Right atrium auricular region (tissue), 2 donors: ENCODE measurements at regions not wholly inside any gene's neighbourhood (a gene's known extent, or its start where the extent isn't known, plus 50 kb on each side); places are given as distances from the start of the nearest gene placed in this dataset.
"Not testable (repeated sequence)": the region's sequence is repeated elsewhere in the genome, so short reads cannot be mapped to it uniquely, and the experiment has no call there.

Experiments used
- DNase-seq: peaks from one replicate; pipeline ENCODE4 v3.0.0-alpha.2; 2019; ENCODE audit warnings: low spot score
- H3K27ac ChIP-seq, 2 donors: fragments of 200-600 bp; sonication (generic); 1 replicate in 1 of 2; 2 replicates in 1 of 2; pipeline ENCODE4 v1.5.1; 2016 to 2019
- H3K27me3 ChIP-seq, 2 donors: fragments of 200-600 bp; sonication (generic); one replicate each; pipeline versions ENCODE4 v1.5.1 to v1.6.0; 2017 to 2019
- H3K36me3 ChIP-seq: fragments of 200-600 bp; sonication (generic); one replicate; pipeline ENCODE4 v1.5.1; 2016
- H3K4me1 ChIP-seq, 2 donors: fragments of 200-600 bp; sonication (generic); one replicate each; pipeline versions ENCODE4 v1.5.1 to v1.6.0; 2017 to 2019
- H3K4me3 ChIP-seq, 2 donors: fragments of 200-600 bp; sonication (generic); 1 replicate in 1 of 2; 2 replicates in 1 of 2; pipeline ENCODE4 v1.5.1; 2017 to 2019; ENCODE audit warnings: mild to moderate bottlenecking in 1 of 2, moderate library complexity in 1 of 2
- H3K9me3 ChIP-seq, 2 donors: fragments of 200-600 bp; sonication (generic); one replicate each; pipeline ENCODE4 v1.5.1; 2019

DNA sequence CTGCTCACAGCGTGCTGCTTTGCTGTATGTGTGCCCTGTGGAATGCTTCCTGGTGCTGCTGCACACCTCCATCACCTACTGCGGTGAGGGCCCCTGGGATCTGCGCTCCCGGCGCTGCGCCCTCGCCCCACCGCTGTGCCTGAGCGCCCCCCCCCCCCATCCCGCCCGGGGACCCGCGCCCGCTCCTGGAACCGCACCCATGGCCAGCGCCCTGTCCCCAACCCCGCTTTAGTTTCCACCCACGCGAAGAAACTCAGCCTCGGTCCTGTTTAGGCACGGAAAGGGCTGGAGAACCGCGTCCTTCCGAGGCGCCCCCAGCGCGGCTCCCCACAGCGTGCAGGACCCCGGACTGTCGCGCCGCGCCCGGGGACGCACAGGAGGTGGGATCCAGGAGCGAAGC is 265.5 kb downstream of the POTEB3 start:
- not testable (repeated sequence) for H3K27me3 ChIP-seq, DNase-seq, H3K9me3 ChIP-seq

GRCh38 chr15:21151203-21151966 is 285.3 kb upstream of the POTEB2 start:
- H3K4me1 ChIP-seq, H3K27me3 ChIP-seq, DNase-seq, H3K9me3 ChIP-seq, H3K36me3 ChIP-seq, H3K4me3 ChIP-seq, H3K27ac ChIP-seq: not testable (repeated sequence)

More for the DNA sequence above, 265.5 kb downstream of the POTEB3 start:
- not testable (repeated sequence) for H3K27ac ChIP-seq, H3K4me3 ChIP-seq, H3K36me3 ChIP-seq, H3K4me1 ChIP-seq

DNA sequence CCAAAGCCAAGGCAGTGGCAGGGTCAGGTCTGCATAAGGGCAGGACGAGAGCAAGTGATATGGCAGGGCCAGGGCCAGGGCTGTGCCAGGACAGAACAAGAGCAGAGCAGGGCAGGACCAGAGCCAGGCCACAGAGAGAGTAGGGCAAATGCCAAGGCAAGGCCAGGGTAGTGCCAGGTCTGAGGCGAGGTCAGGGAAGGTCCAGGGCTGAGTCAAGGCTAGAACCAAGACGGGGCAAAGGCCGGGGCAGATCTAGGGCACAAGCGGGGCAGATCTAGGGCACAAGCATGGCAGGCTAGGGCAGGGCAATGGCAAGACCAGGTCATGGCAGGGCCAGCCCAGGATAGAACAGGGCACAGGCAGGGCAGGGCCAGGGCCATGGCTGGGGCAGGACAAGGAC is 282.0 kb upstream of the POTEB2 start:
- H3K4me3 ChIP-seq, DNase-seq, H3K9me3 ChIP-seq, H3K36me3 ChIP-seq, H3K4me1 ChIP-seq, H3K27ac ChIP-seq, H3K27me3 ChIP-seq: not testable (repeated sequence)

DNA sequence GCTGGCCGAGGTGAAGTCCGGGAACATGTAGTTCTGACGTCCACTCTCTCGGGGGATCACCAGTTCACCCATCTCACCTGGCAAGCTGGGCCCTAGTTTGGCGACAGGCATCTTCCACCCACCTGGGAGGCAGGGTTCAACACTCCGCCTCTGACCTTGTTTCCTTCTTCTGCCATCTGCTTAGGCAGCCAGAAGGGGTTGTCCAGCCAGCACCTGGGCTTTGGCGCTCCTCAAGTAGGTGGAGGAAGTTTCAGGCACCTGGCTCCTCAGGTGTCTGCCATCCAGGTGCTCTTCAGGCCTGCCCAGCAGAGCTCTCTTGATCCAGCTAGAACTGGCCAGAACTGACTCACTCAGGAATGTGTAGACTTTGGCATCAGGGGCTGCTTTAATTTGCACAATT is 267.8 kb upstream of the POTEB2 start:
- not testable (repeated sequence) for H3K4me3 ChIP-seq, H3K36me3 ChIP-seq, H3K27ac ChIP-seq, DNase-seq, H3K4me1 ChIP-seq, H3K27me3 ChIP-seq, H3K9me3 ChIP-seq

- not testable (repeated sequence) for H3K27me3 ChIP-seq, H3K36me3 ChIP-seq, DNase-seq, H3K9me3 ChIP-seq, H3K27ac ChIP-seq, H3K4me1 ChIP-seq, H3K4me3 ChIP-seq
Observed at GRCh38 chr15:21112271-21113053, 246.3 kb upstream of the POTEB2 start.

GRCh38 chr15:21111861-21112260 is 245.7 kb upstream of the POTEB2 start:
- not testable (repeated sequence) for H3K9me3 ChIP-seq, H3K4me3 ChIP-seq, H3K27ac ChIP-seq, H3K4me1 ChIP-seq, H3K27me3 ChIP-seq, H3K36me3 ChIP-seq
- DNase-seq, result peak; percentile 57

DNA sequence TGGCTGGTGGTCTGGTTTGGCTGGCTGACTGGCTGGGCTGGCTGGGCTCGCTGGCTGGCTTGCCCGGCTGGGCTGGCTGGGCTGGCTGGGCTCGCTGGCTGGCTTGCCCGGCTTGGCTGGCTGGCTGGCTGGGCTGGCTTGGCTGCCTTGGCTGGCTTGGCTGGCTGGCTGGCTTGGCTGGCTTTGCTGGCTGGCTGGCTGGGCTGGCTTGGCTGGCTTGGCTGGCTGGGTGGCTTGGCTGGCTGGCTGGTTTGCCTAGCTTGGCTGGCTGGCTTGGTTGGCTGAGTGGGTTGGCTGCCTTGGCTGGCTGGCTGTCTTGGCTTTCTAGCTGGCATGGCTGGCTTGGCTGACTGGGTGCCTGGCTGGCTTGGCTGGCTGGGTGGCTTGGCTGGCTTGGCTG is 245.1 kb upstream of the POTEB2 start:
- H3K27me3 ChIP-seq, H3K36me3 ChIP-seq, H3K4me3 ChIP-seq, H3K4me1 ChIP-seq, H3K9me3 ChIP-seq, DNase-seq, H3K27ac ChIP-seq: not testable (repeated sequence)

DNA sequence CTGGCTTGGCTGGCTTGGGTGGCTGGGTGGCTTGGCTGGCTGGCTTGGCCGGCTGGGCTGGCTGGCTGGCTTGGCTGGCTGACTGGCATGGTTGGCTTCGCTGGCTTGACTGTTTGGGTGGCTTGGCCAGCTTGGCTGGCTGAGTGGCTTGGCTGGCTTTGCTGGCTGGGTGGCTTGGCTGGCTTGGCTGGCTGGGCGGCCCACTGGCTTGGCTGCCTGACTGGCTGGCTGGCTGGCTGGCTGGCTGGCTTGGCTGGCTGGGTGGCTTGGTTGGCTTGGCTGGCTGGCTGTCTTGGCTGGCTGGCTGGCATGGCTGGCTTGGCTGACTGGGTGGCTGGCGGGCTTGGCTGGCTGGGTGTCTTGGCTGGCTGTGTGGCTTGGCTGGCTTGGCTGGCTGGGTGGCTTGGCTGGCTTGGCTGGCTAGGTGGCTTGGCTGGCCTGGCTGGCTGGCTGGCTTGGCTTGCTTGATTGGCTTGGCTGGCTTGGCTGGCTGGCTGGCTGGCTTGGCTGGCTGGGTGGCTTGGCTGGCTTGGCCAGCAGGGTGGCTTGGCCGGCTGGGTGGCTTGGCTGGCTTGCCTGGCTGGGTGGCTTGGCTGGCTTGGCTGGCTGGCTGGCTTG is 244.2 kb upstream of the POTEB2 start:
- not testable (repeated sequence) for H3K9me3 ChIP-seq, H3K4me3 ChIP-seq, H3K36me3 ChIP-seq, H3K27me3 ChIP-seq, H3K27ac ChIP-seq, H3K4me1 ChIP-seq
- DNase-seq, result peak; percentile 70

DNA sequence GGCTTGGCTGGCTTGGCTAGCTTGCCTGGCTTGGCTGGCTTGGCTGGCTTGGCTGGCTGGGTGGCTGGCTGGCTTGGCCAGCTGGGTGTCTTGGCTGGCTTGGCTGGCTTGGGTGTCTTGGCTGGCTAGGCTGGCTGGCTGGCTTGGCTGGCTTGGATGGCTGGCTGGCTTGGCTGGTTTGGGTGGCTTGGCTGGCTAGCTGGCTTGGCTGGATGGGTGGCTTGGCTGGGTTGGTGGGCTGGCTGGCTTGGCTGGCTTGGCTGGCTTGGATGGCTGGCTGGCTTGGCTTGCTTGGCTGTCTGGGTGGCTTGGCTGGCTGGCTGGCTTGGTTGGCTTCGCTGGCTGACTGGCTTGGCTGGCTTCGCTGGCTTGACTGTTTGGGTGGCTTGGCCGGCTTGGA is 242.3 kb upstream of the POTEB2 start:
- H3K4me3 ChIP-seq, DNase-seq, H3K36me3 ChIP-seq, H3K9me3 ChIP-seq, H3K27me3 ChIP-seq, H3K27ac ChIP-seq, H3K4me1 ChIP-seq: not testable (repeated sequence)

GRCh38 chr15:21107399-21108381 is 241.6 kb upstream of the POTEB2 start:
- not testable (repeated sequence) for H3K36me3 ChIP-seq, H3K27ac ChIP-seq, H3K9me3 ChIP-seq, DNase-seq, H3K4me1 ChIP-seq, H3K27me3 ChIP-seq, H3K4me3 ChIP-seq

DNA sequence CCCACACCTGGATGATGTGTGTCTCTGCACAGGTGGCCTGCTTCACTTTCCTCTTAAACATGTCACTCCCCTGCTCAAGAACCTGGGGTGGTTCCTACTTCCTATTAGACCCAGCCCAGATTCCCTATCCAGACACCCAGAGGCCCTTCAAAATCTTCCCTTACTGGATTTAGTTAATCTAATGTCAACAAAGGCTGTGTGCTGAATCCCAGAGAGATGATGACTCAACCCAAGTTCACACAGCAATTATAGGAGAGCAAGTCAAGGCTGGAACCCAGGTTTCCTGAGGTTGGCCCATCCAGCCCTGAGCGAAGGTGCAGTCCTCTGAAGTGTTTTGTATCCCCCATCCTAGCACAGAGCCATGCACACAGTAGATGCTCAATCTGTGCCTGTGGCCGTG is 230.5 kb upstream of the POTEB2 start:
- H3K4me1 ChIP-seq, H3K27ac ChIP-seq, H3K27me3 ChIP-seq, H3K4me3 ChIP-seq, DNase-seq, H3K36me3 ChIP-seq, H3K9me3 ChIP-seq: not testable (repeated sequence)

GRCh38 chr15:21079544-21079943 is 213.4 kb upstream of the POTEB2 start:
- not testable (repeated sequence) for DNase-seq

GRCh38 chr15:21068917-21069316 is 202.8 kb upstream of the POTEB2 start:
- not testable (repeated sequence) for DNase-seq, H3K36me3 ChIP-seq, H3K4me1 ChIP-seq, H3K27me3 ChIP-seq, H3K27ac ChIP-seq, H3K9me3 ChIP-seq, H3K4me3 ChIP-seq

More at GRCh38 chr15:21079544-21079943, 213.4 kb upstream of the POTEB2 start:
- H3K4me1 ChIP-seq, H3K36me3 ChIP-seq, H3K4me3 ChIP-seq, H3K27ac ChIP-seq, H3K9me3 ChIP-seq, H3K27me3 ChIP-seq: not testable (repeated sequence)

DNA sequence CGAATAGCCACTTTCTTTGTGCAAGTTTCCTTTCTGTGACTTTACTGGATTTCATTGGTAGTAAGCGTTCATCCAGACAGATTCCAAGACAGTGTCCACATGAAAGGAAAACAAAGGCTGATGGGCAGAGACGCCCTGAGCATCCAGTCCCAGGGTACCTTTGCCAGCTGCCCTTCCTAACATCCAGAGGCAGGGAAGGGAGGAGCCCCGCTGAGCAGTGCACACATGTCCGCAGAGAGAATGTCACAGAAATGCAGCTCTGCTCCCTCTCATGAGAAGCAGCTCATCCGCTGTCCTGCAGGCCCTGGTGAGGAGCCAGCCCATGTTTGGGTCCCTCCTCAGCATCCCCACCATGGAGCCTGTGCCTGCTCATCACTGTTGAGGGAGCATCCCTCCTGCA is 197.4 kb upstream of the POTEB2 start:
- H3K4me1 ChIP-seq, H3K36me3 ChIP-seq, H3K27ac ChIP-seq: not testable (repeated sequence)

More for the DNA sequence above, 197.4 kb upstream of the POTEB2 start:
- H3K27me3 ChIP-seq, H3K4me3 ChIP-seq, DNase-seq, H3K9me3 ChIP-seq: not testable (repeated sequence)
